HL-60 (cell line): ENCODE measurements at regions not wholly inside any gene's neighbourhood (a gene's known extent, or its start where the extent isn't known, plus 50 kb on each side); places are given as distances from the start of the nearest gene placed in this dataset.

Experiments
- CTCF ChIP-seq: IDR thresholded peaks from one replicate; pipeline ENCODE4 v1.5.1; 2011; ENCODE audit warnings: low read length, control low read depth, inconsistent platforms; ENCODE audit not compliant: insufficient read depth
- GABPA ChIP-seq: IDR thresholded peaks from 2 replicates; pipeline ENCODE4 v1.6.1; 2012; ENCODE audit warnings: low read depth
- POLR2AphosphoS5 ChIP-seq: IDR thresholded peaks from 2 replicates; pipeline ENCODE4 v1.6.1; 2012; ENCODE audit warnings: low read depth
- REST ChIP-seq: IDR thresholded peaks from 2 replicates; pipeline ENCODE4 v1.6.1; 2012; ENCODE audit warnings: low read depth; ENCODE audit not compliant: insufficient replicate concordance

GRCh38 chr7:17619196-17619818 lies 320.9 kb downstream of the AHR start:
- TF ChIP-seq GABPA (no peak), CTCF (no peak), POLR2AphosphoS5 (no peak), REST (no peak)
